ENCODE measurements at regions not wholly inside any gene's neighbourhood (a gene's known extent, or its start where the extent isn't known, plus 50 kb on each side); places are given as distances from the start of the nearest gene placed in this dataset.

- peak; percentile 59 for TF ChIP-seq CTCF (IDR thresholded peaks at IDR 0.05; ENCODE audit: low read depth, low read length, missing input control)
- no peak for TF ChIP-seq MAX (IDR thresholded peaks at IDR 0.05)
- no peak for TF ChIP-seq EGR1 (IDR thresholded peaks at IDR 0.05; ENCODE audit: low read depth in 2 of 2)
- TF ChIP-seq, protein P1, sequence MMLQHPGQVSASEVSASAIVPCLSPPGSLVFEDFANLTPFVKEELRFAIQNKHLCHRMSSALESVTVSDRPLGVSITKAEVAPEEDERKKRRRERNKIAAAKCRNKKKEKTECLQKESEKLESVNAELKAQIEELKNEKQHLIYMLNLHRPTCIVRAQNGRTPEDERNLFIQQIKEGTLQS (IDR thresholded peaks at IDR 0.05), result no peak
- TF ChIP-seq REST (IDR thresholded peaks at IDR 0.05), result no peak
- no peak for TF ChIP-seq RXRA (IDR thresholded peaks at IDR 0.05)
- no peak for TF ChIP-seq SP1 (IDR thresholded peaks at IDR 0.05)
- no peak for TF ChIP-seq GABPA (IDR thresholded peaks at IDR 0.05 in 1 of 2, conservative IDR thresholded peaks at IDR 0.05 in 1 of 2)
- TF ChIP-seq JUND (IDR thresholded peaks at IDR 0.05), result no peak
- TF ChIP-seq RAD21 (IDR thresholded peaks at IDR 0.05), result peak; percentile 57 to 72
These were observed 59.0 kb upstream of the BARX1 start for GRCh38 chr9:94014066-94014654.

Measured in liver (tissue), 3 donors.